ENCODE measurements at regions not wholly inside any gene's neighbourhood (a gene's known extent, or its start where the extent isn't known, plus 50 kb on each side); places are given as distances from the start of the nearest gene placed in this dataset.

GRCh38 chr1:172964864-172965263, 85.9 kb downstream of the TNFSF18 start:
- no peak overlapping the region for H2AK5ac ChIP-seq (ENCODE audit: low read depth, low read length)
- H3K4me3 ChIP-seq (ENCODE audit: insufficient read depth, low read depth, low read length): no peak overlapping the region
- CTCF ChIA-PET: no interaction called here
- H3K9me3 ChIP-seq (ENCODE audit: control insufficient read depth, insufficient read depth, low read length): no peaks in the 10 kb centered on the region
- no peaks in the 10 kb centered on the region for H4K20me1 ChIP-seq (ENCODE audit: insufficient read depth, low read length)
- no peak overlapping the region for H3K4me2 ChIP-seq (ENCODE audit: low read depth, low read length)
- no peak overlapping the region for H2AFZ ChIP-seq (replicated peaks; ENCODE audit: low read length, poor library complexity)
- peaks cover 0 to 8% of the 10 kb centered on the region in 2 experiments; a peak in 2 of 4 replicates for H3K79me1 ChIP-seq (ENCODE audit: low read depth in 1 of 2, low read length in 2 of 2)
- dilution Hi-C loops (cut with HindIII; ENCODE audit: low sequenced_read_pairs, unreplicated experiment) (no loop called here), intact Hi-C loops (cut with micrococcal nuclease) (no loop called here), in situ Hi-C loops (cut with MboI; ENCODE audit: low sequenced_read_pairs) (no loop called here)
- peak; percentile 53 for DNase-seq
- H4K8ac ChIP-seq (ENCODE audit: low read depth in 2 of 2, low read length in 2 of 2): no peak overlapping the region
- H3K4me1 ChIP-seq (ENCODE audit: control insufficient read depth, insufficient read depth, low read length): peaks cover 8% of the 10 kb centered on the region
- peaks cover 6% of the 10 kb centered on the region for H3K9me1 ChIP-seq (ENCODE audit: insufficient read depth, low read length)
- no peak overlapping the region for H3K14ac ChIP-seq (replicated peaks; ENCODE audit: low read depth, low read length)
- no CpG with 5 or more reads among the region's 1 CpG for WGBS, 2 experiments (ENCODE audit: extremely low coverage in 2 of 2, insufficient read length in 1 of 2)
- H3K18ac ChIP-seq (ENCODE audit: low read depth, low read length): peak overlapping the region; percentile 72; the same call in 1 of the 2 replicates
- POLR2A ChIA-PET (ENCODE audit: unreplicated experiment): no interaction called here
- H4K5ac ChIP-seq (ENCODE audit: low read depth, low read length): no peak overlapping the region
- no peak overlapping the region for H2BK5ac ChIP-seq (ENCODE audit: low read depth, low read length, poor library complexity, severe bottlenecking)
- no peak for ATAC-seq (ENCODE audit: low read depth)
- H3K23ac ChIP-seq (ENCODE audit: low read depth, low read length): no peak overlapping the region
- peak overlapping the region; percentile 55; the same call in 1 of the 2 replicates for H2BK120ac ChIP-seq (ENCODE audit: low read depth, low read length)
- TF ChIP-seq MAZ (IDR thresholded peaks at IDR 0.05; ENCODE audit: borderline replicate concordance, low read depth, low read length) (no peak), MXI1 (IDR thresholded peaks at IDR 0.05; ENCODE audit: borderline replicate concordance, low read depth, low read length) (no peak), USF2 (IDR thresholded peaks at IDR 0.05; ENCODE audit: low read depth, low read length) (no peak), RFX5 (IDR thresholded peaks at IDR 0.05; ENCODE audit: low read depth, low read length) (no peak), CEBPB (IDR thresholded peaks at IDR 0.05; ENCODE audit: low read depth, low read length) (no peak), FOS (IDR thresholded peaks at IDR 0.05; ENCODE audit: low read depth, low read length) (no peak), POLR2A (IDR thresholded peaks at IDR 0.05; ENCODE audit: low read depth, low read length) (no peak), NFE2L2 (IDR thresholded peaks at IDR 0.05; ENCODE audit: low read depth, low read length) (no peak), CHD1 (IDR thresholded peaks at IDR 0.05; ENCODE audit: low read depth, low read length) (no peak), SMC3 (IDR thresholded peaks at IDR 0.05; ENCODE audit: low read depth, low read length) (no peak), ELK1 (IDR thresholded peaks at IDR 0.05; ENCODE audit: borderline replicate concordance, low read depth, low read length) (no peak), MAFK (IDR thresholded peaks at IDR 0.05; ENCODE audit: low read depth, low read length) (no peak), CTCF (conservative IDR thresholded peaks at IDR 0.05; ENCODE audit: low read depth, low read length) (no peak), RAD21 (IDR thresholded peaks at IDR 0.05; ENCODE audit: low read length) (no peak), RCOR1 (IDR thresholded peaks at IDR 0.05; ENCODE audit: insufficient replicate concordance, low read length) (no peak), BHLHE40 (IDR thresholded peaks at IDR 0.05; ENCODE audit: low read depth, low read length) (no peak)
- H4K91ac ChIP-seq (ENCODE audit: insufficient read depth, low read depth, low read length): no peak overlapping the region
- H3K36me3 ChIP-seq (ENCODE audit: control insufficient read depth, insufficient read depth, low read length): no peaks in the 10 kb centered on the region
- no peak overlapping the region for H2AK9ac ChIP-seq (replicated peaks; ENCODE audit: low read depth, low read length, poor library complexity)
- no peak overlapping the region for H3K27ac ChIP-seq (ENCODE audit: insufficient read depth, low read length)
- H2BK20ac ChIP-seq (ENCODE audit: low read depth, low read length): peak overlapping the region; percentile 69; the same call in 1 of the 2 replicates
- H3K4ac ChIP-seq (ENCODE audit: low read depth, low read length): peak overlapping the region; percentile 15; the same call in 1 of the 2 replicates
- no peak overlapping the region for H2BK15ac ChIP-seq (ENCODE audit: low read depth, low read length)
- no peaks in the 10 kb centered on the region for H3K27me3 ChIP-seq (ENCODE audit: control insufficient read depth, insufficient read depth, low read length)
- no peak overlapping the region for H3K9ac ChIP-seq (ENCODE audit: low read depth, low read length)
- no peak overlapping the region for H3K56ac ChIP-seq (ENCODE audit: extremely low read depth, insufficient read depth, low read length)
- no TSS peak for BruUV-seq (replicated peaks)

All from IMR-90 (cell line).